NOMO-1 treated with DMSO at 0.1 percent for 48 hours (cell line): ENCODE measurements at regions not wholly inside any gene's neighbourhood (a gene's known extent, or its start where the extent isn't known, plus 50 kb on each side); places are given as distances from the start of the nearest gene placed in this dataset.
"Not testable (repeated sequence)": the region's sequence is repeated elsewhere in the genome, so short reads cannot be mapped to it uniquely, and the experiment has no call there.

Experiments
- DNase-seq: peaks from one replicate; lab custom pipeline; 2025; ENCODE audit not compliant: unreplicated experiment; lab: John Stamatoyannopoulos, UW

GRCh38 chr2:53379547-53379946 lies 388.1 kb upstream of the CHAC2 start:
- no peak for DNase-seq

- DNase-seq, result no peak
Measured at GRCh38 chr2:53378791-53379190, 388.8 kb upstream of the CHAC2 start.

- no peak for DNase-seq
Measured at GRCh38 chr2:53373126-53373525, 394.5 kb upstream of the CHAC2 start.

- DNase-seq, result no peak
Measured at GRCh38 chr2:53366543-53366942, 401.1 kb upstream of the CHAC2 start.

GRCh38 chr2:53362934-53363333 lies 404.7 kb upstream of the CHAC2 start:
- DNase-seq, result no peak

- no peak for DNase-seq
Measured at GRCh38 chr2:53356291-53356905, 411.2 kb upstream of the CHAC2 start.

GRCh38 chr2:53353135-53354114 lies 414.2 kb upstream of the CHAC2 start:
- DNase-seq, result no peak

GRCh38 chr2:53347269-53347668 lies 420.3 kb upstream of the CHAC2 start:
- no peak for DNase-seq

- DNase-seq, result no peak
Measured at GRCh38 chr2:53342248-53342647, 425.4 kb upstream of the CHAC2 start.

- DNase-seq, result no peak
Measured at GRCh38 chr2:53334610-53335009, 433.0 kb upstream of the CHAC2 start.

GRCh38 chr2:53331667-53332066 lies 435.9 kb upstream of the CHAC2 start:
- DNase-seq, result no peak

GRCh38 chr2:53317861-53318260 lies 449.7 kb upstream of the CHAC2 start:
- DNase-seq, result no peak

GRCh38 chr2:53315149-53315548 lies 452.5 kb upstream of the CHAC2 start:
- DNase-seq, result no peak

GRCh38 chr2:53314718-53315117 lies 452.9 kb upstream of the CHAC2 start:
- DNase-seq, result no peak

GRCh38 chr2:53313644-53314043 lies 454.0 kb upstream of the CHAC2 start:
- DNase-seq, result not testable (repeated sequence)

GRCh38 chr2:53312721-53313120 lies 454.9 kb upstream of the CHAC2 start:
- no peak for DNase-seq

GRCh38 chr2:53312181-53312580 lies 455.4 kb upstream of the CHAC2 start:
- DNase-seq, result no peak

- DNase-seq, result no peak
Measured at GRCh38 chr2:53303012-53303578, 464.5 kb upstream of the CHAC2 start.

GRCh38 chr2:53302455-53302854 lies 465.1 kb upstream of the CHAC2 start:
- no peak for DNase-seq

GRCh38 chr2:53289309-53290006 lies 478.1 kb upstream of the CHAC2 start:
- no peak for DNase-seq

GRCh38 chr2:53286345-53286744 lies 481.3 kb upstream of the CHAC2 start:
- no peak for DNase-seq
